Thoracic aorta (tissue), 2 donors: ENCODE measurements at regions not wholly inside any gene's neighbourhood (a gene's known extent, or its start where the extent isn't known, plus 50 kb on each side); places are given as distances from the start of the nearest gene placed in this dataset.

ENCODE experiments used
- ATAC-seq: fragments of 150-250 bp; one replicate; pipeline ENCODE4 v1.8.0; 2017; ENCODE audit warnings: low read depth; ENCODE audit not compliant: insufficient number of reproducible peaks, low FRiP score
- DNase-seq: peaks from one replicate; pipeline ENCODE4 v3.0.0-alpha.2; 2020; ENCODE audit warnings: low spot score
- H3K27ac ChIP-seq, 2 donors: fragments of 200-600 bp; sonication (generic); 1 replicate in 1 of 2; 2 replicates in 1 of 2; pipeline ENCODE4 v1.5.1; 2016; ENCODE audit warnings: mild to moderate bottlenecking in 2 of 2, moderate library complexity in 2 of 2
- H3K27me3 ChIP-seq: fragments of 200-600 bp; sonication (generic); replicated peaks from 2 replicates; pipeline ENCODE4 v1.6.0; 2016; ENCODE audit warnings: mild to moderate bottlenecking; ENCODE audit not compliant: insufficient read depth
- H3K36me3 ChIP-seq: fragments of 200-600 bp; sonication (generic); one replicate; pipeline ENCODE4 v1.5.1; 2016
- H3K4me1 ChIP-seq, 2 donors: fragments of 200-600 bp; sonication (generic); 1 replicate in 1 of 2; 2 replicates in 1 of 2; pipeline versions ENCODE4 v1.5.1 to v1.6.0; 2016; ENCODE audit warnings: low read depth in 2 of 2, mild to moderate bottlenecking in 1 of 2; ENCODE audit not compliant: control insufficient read depth in 1 of 2
- H3K4me3 ChIP-seq: fragments of 200-600 bp; sonication (generic); 2 replicates; pipeline ENCODE4 v1.5.1; 2016; ENCODE audit warnings: mild to moderate bottlenecking
- H3K9me3 ChIP-seq: fragments of 200-600 bp; sonication (generic); 2 replicates; pipeline ENCODE4 v1.5.1; 2016
- CTCF ChIP-seq: fragments of 200-600 bp; sonication (generic); IDR thresholded peaks from one replicate; pipeline ENCODE4 v1.5.1; 2019; ENCODE audit warnings: antibody characterized with exemption

- no peaks in the 10 kb centered on the region for H3K4me1 ChIP-seq
- no peaks in the 10 kb centered on the region for H3K9me3 ChIP-seq
- no peaks in the 10 kb centered on the region for H3K27me3 ChIP-seq
- H3K27ac ChIP-seq: no peak overlapping the region
- DNase-seq: no peak
- TF ChIP-seq CTCF: no peak
- no peak overlapping the region for H3K4me3 ChIP-seq
- no peak for ATAC-seq
- no peaks in the 10 kb centered on the region for H3K36me3 ChIP-seq
Measured at GRCh38 chr12:85367936-85368335, 87.9 kb downstream of the ALX1 start.

DNA sequence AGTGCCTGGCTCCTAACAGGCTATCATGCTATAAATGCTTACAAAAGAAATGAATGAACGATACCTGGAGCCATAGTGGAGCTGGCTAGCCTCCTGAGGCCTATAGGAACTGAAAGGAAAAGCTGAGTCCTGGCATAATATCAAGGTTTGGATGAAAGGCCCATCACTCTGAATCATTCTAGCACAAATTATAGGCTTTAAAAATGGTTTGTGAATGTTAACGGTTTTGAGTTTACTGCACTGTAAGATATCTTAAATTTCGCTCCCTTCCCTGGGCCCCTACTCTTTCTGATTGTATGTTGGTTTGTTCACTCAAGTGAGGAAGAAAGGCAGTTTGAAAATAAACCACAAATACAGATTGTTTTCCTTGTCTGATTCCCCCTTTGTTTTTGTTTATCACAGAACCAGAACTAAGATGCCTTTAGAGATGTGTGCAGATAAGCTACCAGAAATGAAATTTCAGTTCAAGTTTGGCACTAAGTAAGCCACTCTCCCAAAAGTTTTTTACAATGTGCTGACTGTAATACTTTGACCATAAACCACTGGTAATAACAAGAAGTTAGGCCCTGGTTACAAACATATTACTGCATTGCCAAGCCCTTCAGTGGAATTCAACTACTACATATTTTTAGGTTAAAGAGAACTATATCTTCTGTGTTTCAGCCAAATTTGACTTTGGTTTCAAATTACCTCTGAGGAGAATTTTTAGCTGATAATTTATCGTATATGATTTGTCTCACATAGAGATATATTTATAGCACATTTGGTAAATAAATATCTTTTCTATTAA lies 89.5 kb downstream of the ALX1 start:
- Histone ChIP-seq H3K36me3 (no peaks in the 10 kb centered on the region), H3K9me3 (no peaks in the 10 kb centered on the region), H3K27ac (no peak overlapping the region), H3K4me1 (no peaks in the 10 kb centered on the region), H3K27me3 (no peaks in the 10 kb centered on the region), H3K4me3 (no peak overlapping the region)
- no peak for DNase-seq
- no peak for ATAC-seq
- no peak for TF ChIP-seq CTCF

DNA sequence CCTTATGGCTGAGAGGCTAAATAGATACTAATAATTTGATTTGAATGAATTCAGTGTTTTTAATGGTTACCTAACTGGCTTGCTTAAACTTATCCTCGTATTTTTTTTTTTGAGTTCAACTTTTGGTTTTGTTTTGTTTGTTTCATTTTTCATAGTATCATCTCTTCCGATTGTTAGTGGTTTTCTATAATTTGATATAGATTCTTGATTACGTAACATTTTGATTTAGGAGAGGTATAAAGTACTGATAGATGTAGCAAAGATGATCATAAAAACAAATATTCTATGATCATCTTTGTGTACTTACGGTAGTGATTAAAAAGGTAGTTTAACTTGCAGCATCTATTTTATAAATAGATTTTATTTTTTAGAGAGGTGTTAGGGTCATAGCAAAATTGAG lies 93.0 kb downstream of the ALX1 start:
- H3K4me1 ChIP-seq: no peaks in the 10 kb centered on the region
- no peaks in the 10 kb centered on the region for H3K9me3 ChIP-seq
- no peaks in the 10 kb centered on the region for H3K27me3 ChIP-seq
- no peak for DNase-seq
- H3K4me3 ChIP-seq: no peak overlapping the region
- no peak for TF ChIP-seq CTCF
- no peak overlapping the region for H3K27ac ChIP-seq
- ATAC-seq: no peak
- no peaks in the 10 kb centered on the region for H3K36me3 ChIP-seq

- Histone ChIP-seq H3K36me3 (no peaks in the 10 kb centered on the region), H3K4me1 (no peaks in the 10 kb centered on the region), H3K9me3 (no peaks in the 10 kb centered on the region), H3K27me3 (no peaks in the 10 kb centered on the region), H3K4me3 (no peak overlapping the region), H3K27ac (no peak overlapping the region)
- TF ChIP-seq CTCF: no peak
- no peak for DNase-seq
- ATAC-seq: no peak
Measured at GRCh38 chr12:85374981-85375380, 95.0 kb downstream of the ALX1 start.

- Histone ChIP-seq H3K36me3 (no peaks in the 10 kb centered on the region), H3K9me3 (no peaks in the 10 kb centered on the region), H3K4me3 (no peak overlapping the region), H3K4me1 (no peaks in the 10 kb centered on the region), H3K27ac (no peak overlapping the region), H3K27me3 (no peaks in the 10 kb centered on the region)
- no peak for ATAC-seq
- no peak for DNase-seq
- TF ChIP-seq CTCF: no peak
Measured at GRCh38 chr12:85385406-85385805, 105.4 kb downstream of the ALX1 start.
